Stimulated activated naive CD8-positive, alpha-beta T cell treated with anti-CD3 and anti-CD28 coated beads, Interleukin-15, amount 100 ng/mL, for 72 hours (primary cell): ENCODE measurements at regions not wholly inside any gene's neighbourhood (a gene's known extent, or its start where the extent isn't known, plus 50 kb on each side); places are given as distances from the start of the nearest gene placed in this dataset.
"Not testable (repeated sequence)": the region's sequence is repeated elsewhere in the genome, so short reads cannot be mapped to it uniquely, and the experiment has no call there.

Experiments
- ATAC-seq: fragments of 150-1000 bp; cut with Tn5 transposase; 2 replicates; pipeline ENCODE4 v1.10.0; 2021; ENCODE audit warnings: mild to moderate bottlenecking, moderate library complexity
- DNase-seq, 2 donors: peaks; one replicate each; pipeline ENCODE4 v3.0.0; 2021 to 2022
- H3K27ac Mint-ChIP-seq, 2 donors: one replicate each; pipeline ENCODE4 v1.8.0; 2022; ENCODE audit warnings: mild to moderate bottlenecking in 2 of 2, mixed read lengths in 2 of 2, moderate library complexity in 2 of 2
- H3K27me3 Mint-ChIP-seq: one replicate; pipeline ENCODE4 v1.8.0; 2022; ENCODE audit warnings: mixed read lengths
- H3K4me1 Mint-ChIP-seq: one replicate; pipeline ENCODE4 v1.8.0; 2022; ENCODE audit warnings: mild to moderate bottlenecking, mixed read lengths
- H3K4me3 Mint-ChIP-seq, 2 donors: one replicate each; pipeline ENCODE4 v1.8.0; 2022; ENCODE audit warnings: mild to moderate bottlenecking in 2 of 2, mixed read lengths in 2 of 2, moderate library complexity in 1 of 2
- H3K9me3 Mint-ChIP-seq, 2 donors: one replicate each; pipeline ENCODE4 v1.8.0; 2022; ENCODE audit warnings: mixed read lengths in 2 of 2

GRCh38 chr11:56843816-56844215 is 95.3 kb upstream of the OR9G4 start:
- H3K4me1 Mint-ChIP-seq: no peaks in the 10 kb centered on the region
- H3K27ac Mint-ChIP-seq: no peak overlapping the region
- H3K27me3 Mint-ChIP-seq: peaks cover 7% of the 10 kb centered on the region
- H3K4me3 Mint-ChIP-seq: no peak overlapping the region
- no peaks in the 10 kb centered on the region for H3K9me3 Mint-ChIP-seq
- DNase-seq (no peak), ATAC-seq (no peak)

- peaks cover 7% of the 10 kb centered on the region for H3K27me3 Mint-ChIP-seq
- H3K9me3 Mint-ChIP-seq: no peaks in the 10 kb centered on the region
- no peak overlapping the region for H3K4me3 Mint-ChIP-seq
- ATAC-seq (no peak), DNase-seq (no peak)
- H3K27ac Mint-ChIP-seq: peak overlapping the region in 1 of 2 donors; percentile 2
- no peaks in the 10 kb centered on the region for H3K4me1 Mint-ChIP-seq
Measured at GRCh38 chr11:56842814-56843794, 94.6 kb upstream of the OR9G4 start.

GRCh38 chr11:56841210-56841810 is 92.8 kb upstream of the OR9G4 start:
- H3K27ac Mint-ChIP-seq: no peak overlapping the region
- H3K4me3 Mint-ChIP-seq: no peak overlapping the region
- DNase-seq (peak; percentile 14 to 20), ATAC-seq (no peak)
- no peaks in the 10 kb centered on the region for H3K4me1 Mint-ChIP-seq
- H3K9me3 Mint-ChIP-seq: no peaks in the 10 kb centered on the region
- H3K27me3 Mint-ChIP-seq: no peaks in the 10 kb centered on the region

GRCh38 chr11:56827357-56827756 is 78.9 kb upstream of the OR9G4 start:
- H3K4me3 Mint-ChIP-seq, DNase-seq, H3K4me1 Mint-ChIP-seq, H3K27ac Mint-ChIP-seq, H3K27me3 Mint-ChIP-seq, ATAC-seq: not testable (repeated sequence)
- peaks cover 12 to 30% of the 10 kb centered on the region in 2 donors for H3K9me3 Mint-ChIP-seq

GRCh38 chr11:56819916-56820315 is 71.4 kb upstream of the OR9G4 start:
- ATAC-seq: no peak
- DNase-seq: no peak
- Mint-ChIP-seq H3K9me3 (no peaks in the 10 kb centered on the region), H3K27ac (no peak overlapping the region), H3K4me3 (no peak overlapping the region), H3K4me1 (no peaks in the 10 kb centered on the region), H3K27me3 (no peaks in the 10 kb centered on the region)

- Mint-ChIP-seq H3K27me3 (no peaks in the 10 kb centered on the region), H3K27ac (no peak overlapping the region), H3K4me3 (no peak overlapping the region), H3K4me1 (no peaks in the 10 kb centered on the region), H3K9me3 (no peaks in the 10 kb centered on the region)
- no peak for DNase-seq
- ATAC-seq: no peak
Measured at GRCh38 chr11:56817661-56818060, 69.2 kb upstream of the OR9G4 start.

GRCh38 chr11:56816259-56816658 is 67.8 kb upstream of the OR9G4 start:
- H3K4me3 Mint-ChIP-seq: no peak overlapping the region
- no peaks in the 10 kb centered on the region for H3K4me1 Mint-ChIP-seq
- no peaks in the 10 kb centered on the region for H3K27me3 Mint-ChIP-seq
- ATAC-seq (no peak), DNase-seq (no peak)
- no peaks in the 10 kb centered on the region for H3K9me3 Mint-ChIP-seq
- no peak overlapping the region for H3K27ac Mint-ChIP-seq

- DNase-seq (no peak), ATAC-seq (no peak)
- Mint-ChIP-seq H3K9me3 (peaks cover 0 to 8% of the 10 kb centered on the region in 2 donors), H3K4me3 (no peak overlapping the region), H3K27ac (no peak overlapping the region), H3K27me3 (no peaks in the 10 kb centered on the region), H3K4me1 (no peaks in the 10 kb centered on the region)
Measured at GRCh38 chr11:56808326-56808725, 59.8 kb upstream of the OR9G4 start.

- Mint-ChIP-seq H3K27me3 (no peaks in the 10 kb centered on the region), H3K9me3 (no peaks in the 10 kb centered on the region), H3K4me1 (no peaks in the 10 kb centered on the region), H3K27ac (no peak overlapping the region), H3K4me3 (no peak overlapping the region)
- ATAC-seq: no peak
- DNase-seq: no peak
Measured at GRCh38 chr11:56799691-56800210, 51.3 kb upstream of the OR9G4 start.
